Middle frontal gyrus (tissue), 1 donor: ENCODE measurements at regions not wholly inside any gene's neighbourhood (a gene's known extent, or its start where the extent isn't known, plus 50 kb on each side); places are given as distances from the start of the nearest gene placed in this dataset.
A peak's percentile ranks its signal among the peaks of the same experiment; 100 is the strongest.

Source experiments
- DNase-seq: peaks from one replicate; pipeline ENCODE4 v3.0.0-alpha.2; 2015; ENCODE audit warnings: low spot score; ENCODE audit errors: extremely low spot score

DNA sequence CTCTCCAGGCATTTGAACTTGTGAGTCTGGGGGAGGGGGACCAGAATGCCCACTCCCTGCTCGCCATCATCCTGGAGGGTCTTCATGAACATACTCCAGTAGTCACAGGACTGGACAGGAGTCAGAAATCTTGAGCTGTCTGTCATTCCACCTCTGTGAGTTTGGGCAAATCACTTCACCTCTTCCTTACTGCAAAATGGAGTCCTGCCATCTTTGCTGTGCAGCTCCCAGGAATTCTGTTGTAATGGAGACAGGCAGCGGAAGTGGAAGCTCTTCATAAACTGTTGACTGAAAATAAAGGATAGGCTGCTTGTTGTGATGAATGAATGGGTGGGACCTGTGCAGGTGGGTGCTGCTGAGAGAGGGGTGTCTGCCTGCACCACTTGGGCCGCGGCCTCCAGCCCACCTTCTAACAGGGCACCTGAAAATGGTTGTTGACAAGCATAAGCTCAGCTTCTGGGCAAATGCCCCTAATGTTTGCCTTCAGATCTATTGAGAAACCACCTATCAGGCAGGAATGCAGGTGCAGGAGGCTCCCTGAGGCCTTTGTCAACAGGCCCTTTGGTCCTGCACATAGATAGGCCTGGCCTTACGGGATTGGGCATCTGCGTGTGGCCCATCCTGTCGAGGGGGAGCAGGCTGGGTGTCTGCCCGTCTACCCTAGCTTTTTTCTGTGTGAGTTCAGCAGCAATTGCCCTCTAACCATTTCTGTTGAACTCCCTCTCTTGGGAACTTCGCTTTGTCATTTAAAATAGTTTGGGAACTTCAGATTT lies 321.0 kb downstream of the RPS6KC1 start:
- no peak for DNase-seq

DNA sequence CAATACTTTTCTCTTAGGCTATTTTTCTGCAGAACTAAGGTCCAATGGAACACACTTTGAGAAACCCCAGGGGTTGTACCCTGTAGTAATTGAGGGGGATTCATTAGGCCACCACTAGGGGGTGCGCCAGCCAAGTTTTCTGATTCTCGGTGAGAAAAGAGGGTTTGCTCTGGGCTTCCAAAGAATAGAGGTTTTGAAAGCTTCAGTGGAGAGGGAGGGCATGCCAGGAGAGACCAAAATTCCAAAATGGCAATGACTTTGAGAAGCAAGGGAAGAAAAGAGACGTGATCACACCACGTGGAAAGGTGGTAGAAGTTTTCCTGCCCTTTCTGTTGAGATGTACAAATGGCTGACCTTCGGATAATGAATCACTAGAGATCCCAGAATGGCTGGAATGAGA lies 323.3 kb downstream of the RPS6KC1 start:
- peak; percentile 56 for DNase-seq

DNA sequence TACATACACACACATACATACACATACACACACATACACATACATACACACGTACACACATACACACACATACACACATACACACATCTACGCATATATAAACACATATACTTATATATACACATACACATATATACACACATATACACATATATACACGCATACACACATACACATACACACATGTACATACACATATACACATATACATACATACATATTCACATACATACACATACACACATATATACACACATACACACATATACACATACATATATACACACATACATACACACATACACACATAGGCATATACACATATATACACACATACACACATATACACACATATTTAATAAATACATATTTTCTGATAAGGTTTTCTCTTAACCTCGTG lies 324.0 kb downstream of the RPS6KC1 start:
- DNase-seq = no peak

DNA sequence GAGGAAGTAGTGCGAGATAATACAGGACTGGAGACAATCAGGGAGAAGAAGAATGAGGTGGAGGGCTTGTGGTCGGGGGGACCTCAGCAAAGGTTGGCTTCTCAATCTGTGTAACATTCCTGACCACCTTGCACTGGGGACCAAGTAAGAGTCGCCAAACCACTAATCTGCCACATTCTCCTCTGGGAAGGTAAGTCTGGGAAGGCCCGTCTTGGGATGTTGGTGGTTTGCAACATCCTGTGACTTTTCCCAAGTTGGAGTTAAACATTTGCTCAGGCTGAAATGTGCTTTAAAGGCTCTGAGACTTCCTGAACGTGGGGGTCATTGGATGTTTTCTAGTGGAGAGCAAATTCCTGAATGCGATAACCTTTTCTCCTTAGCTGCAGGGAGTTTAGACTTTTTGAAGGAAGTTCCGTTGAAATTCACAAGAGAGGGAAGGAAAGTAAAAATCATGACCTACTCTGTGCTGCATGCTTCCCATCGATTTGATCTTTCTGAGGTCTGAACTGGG lies 325.9 kb downstream of the RPS6KC1 start:
- DNase-seq = no peak

DNA sequence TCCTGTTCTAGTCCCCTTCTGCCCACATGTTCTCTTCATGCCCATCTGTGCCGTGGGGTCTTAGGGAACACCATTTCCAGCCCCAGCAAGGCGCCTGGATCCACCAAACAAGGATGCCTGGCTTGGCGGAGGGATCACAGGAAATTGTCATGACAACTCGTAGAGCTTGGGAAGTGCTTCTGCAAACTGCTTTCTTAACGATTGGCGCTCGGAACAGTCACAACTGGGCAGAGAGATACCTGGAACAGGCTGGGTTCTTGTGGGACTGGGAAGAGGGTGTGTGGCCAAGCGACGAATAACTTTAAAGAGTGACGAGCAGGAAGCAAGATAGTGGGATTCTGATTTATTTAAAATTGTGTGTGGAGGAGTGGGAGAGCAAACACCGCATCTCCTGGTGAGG lies 329.8 kb downstream of the RPS6KC1 start:
- no peak for DNase-seq

DNA sequence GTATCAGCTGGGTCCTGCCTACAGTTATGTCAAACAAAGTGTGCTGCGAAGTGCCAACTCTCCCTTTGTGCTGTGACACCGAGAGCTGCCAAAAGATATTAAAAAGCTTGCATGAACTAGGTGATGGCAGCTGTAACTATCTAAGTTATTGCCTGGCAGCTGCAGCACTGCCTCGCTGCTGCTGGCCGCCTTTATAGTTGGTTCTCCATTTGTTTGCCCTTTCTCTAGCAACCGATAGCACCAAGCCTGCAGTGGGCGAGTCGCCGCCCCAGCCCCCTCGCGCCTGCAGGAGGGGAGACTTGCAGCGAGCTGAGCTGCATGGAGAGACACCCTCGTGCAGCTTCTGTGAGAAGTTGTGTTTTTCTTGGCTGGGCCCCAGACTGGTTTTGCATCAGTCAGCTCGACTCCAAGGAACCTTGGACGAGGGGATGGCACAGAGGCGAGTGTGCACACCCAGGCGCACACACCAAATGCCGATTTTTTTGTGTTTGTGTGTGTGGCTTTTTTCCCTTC lies 330.6 kb downstream of the RPS6KC1 start:
- DNase-seq = no peak

DNA sequence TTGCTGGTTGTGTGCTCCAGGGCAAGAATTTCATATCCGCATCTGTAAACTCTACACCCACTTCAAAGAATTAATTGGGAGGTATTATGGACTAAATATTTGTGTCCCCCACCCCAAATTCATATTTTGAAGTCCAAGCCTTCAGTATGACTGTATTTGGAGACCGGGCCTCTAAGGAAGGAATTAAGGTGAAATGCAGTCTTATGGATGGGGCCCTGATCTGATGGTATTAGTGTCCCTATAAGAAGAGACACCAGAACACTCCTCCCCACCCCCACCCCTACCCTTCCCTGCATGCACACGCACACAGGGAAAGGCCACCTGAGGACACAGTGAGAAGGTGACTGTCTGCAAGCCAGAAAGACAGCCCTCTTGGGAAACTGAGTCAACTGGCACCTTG lies 332.4 kb downstream of the RPS6KC1 start:
- no peak for DNase-seq

DNA sequence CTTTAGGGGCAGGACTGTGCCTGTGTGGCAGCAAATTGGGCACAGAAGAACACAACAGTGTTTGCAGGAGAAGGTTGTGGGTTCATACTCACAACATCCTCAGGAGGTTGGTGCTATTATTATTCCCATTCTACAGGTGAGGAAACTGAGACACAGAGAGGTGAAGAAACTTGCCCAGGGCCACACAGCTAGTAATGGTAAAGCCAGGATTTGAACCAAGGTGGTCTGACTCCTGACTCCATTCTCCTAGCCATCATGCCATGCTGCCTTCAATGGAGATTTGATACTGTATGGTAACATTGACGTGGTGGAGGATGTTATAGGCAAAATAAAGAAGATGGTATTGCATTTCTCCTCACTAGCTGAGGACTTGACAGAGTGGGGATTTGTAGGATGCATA lies 334.2 kb downstream of the RPS6KC1 start:
- DNase-seq = no peak

DNA sequence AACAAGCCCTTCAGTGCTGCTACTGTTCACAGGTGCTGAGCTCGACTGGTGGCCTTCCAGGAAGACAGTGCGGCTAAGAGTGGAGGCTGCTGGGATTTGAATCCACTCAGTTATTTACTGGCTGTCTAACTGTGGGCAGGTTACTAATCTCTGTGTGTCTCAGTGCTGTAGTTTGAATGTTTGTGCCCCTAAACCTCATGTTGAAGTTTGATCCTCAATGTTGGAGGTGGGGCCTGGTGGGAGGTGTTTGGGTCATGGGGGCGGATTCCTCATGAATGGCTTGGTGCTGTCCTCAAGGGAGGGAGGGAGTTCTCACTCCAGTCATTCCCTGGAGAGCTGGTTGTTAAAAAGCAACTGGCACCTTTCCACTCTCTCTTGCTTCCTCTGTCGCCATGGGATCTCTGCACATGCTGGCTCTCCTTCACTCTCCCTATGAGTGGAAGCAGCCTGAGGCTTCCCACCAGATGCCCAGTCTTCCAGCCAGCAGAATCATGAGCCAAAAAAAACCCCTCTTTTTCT lies 334.8 kb downstream of the RPS6KC1 start:
- no peak for DNase-seq

DNA sequence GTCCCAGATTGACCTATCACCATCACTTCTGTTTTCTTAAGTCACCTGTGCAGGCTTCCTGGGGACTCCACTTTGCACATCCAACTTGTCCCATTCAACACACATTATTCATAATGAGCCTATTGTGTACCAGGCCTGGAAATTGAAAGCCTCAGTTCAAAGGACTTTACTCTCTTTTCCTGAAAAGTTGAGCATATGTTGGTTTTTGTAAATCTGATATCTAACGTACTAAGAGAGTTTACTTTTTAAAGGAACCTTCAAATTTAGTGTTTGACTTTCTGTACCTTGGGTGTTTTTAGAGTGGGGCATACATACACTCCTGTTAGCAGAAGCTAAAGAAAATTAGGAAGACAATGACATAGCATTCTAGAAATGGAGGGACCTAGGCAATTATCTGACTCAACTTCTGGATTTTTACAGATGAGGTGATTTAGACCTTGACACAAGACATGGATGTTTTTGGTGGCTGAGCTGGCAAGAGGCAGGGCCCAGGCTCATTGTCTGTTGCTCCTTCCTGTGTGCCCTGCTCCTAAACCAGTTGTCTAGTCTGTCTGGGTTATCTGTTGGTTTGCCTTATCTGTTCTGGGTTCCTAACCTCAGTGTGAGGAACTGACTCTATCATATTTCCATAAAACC lies 336.5 kb downstream of the RPS6KC1 start:
- no peak for DNase-seq

DNA sequence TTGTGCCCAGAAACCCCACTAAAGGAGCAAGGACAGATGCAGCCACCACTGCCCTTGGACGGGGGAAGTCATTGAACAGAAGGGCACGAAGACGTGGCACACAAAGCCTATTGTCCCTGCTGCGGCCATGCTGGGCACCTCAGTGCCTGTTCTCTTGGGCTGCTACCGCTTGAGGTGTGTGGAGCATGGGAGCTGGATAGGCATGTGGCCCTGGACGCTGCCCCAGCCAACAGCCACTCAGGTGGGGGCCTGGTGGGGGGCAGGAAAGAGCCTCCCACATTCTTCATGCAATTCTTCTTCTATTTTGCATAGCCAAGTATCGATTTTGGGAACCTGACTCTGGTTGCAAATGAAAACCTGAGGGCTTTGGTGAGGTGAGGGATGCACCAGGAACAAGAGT lies 337.2 kb downstream of the RPS6KC1 start:
- DNase-seq = no peak

DNA sequence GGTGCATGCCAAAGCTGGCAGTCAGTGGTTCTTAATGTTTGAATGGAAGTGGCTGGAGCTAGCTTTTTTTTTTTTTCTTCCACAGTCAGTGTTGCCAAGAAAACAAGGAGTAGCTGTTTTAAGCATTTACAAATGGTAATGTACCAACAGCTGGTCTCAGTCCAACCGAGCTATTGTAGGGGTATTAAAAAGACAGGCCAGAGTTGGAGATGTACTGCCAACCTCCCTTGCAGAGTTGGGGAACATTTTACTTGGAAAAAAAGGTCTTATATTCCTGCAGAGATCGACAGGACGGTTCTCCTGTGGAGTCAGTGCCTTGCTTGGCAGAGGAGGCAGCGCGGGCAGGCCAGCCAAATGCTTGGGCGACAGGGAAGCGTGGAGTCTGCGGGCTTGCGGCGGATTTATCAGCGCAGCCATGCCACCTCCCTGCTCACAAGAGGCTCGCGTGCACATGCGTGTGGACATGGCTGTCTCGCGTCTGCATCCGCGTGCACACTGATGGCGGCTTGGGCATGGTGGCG lies 338.1 kb downstream of the RPS6KC1 start:
- DNase-seq = no peak

DNA sequence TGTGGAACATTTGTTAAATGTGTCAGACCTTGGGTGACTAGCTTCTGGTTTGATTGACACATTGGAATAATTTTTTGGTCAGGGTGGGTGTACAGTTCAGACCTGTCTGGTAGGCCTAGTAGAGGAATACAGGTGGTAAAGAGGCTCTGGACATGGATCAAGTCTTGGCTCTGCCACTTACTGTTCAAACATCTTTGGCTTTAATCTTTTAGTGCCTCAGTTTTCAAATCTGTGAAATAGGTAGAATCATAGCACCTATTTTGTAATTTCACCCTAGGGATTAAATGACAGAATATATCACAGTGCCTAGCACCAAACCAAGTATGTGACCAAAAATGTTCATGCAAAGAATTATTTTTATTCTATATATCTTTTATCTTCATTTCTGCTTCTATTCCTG lies 340.4 kb downstream of the RPS6KC1 start:
- DNase-seq = no peak

DNA sequence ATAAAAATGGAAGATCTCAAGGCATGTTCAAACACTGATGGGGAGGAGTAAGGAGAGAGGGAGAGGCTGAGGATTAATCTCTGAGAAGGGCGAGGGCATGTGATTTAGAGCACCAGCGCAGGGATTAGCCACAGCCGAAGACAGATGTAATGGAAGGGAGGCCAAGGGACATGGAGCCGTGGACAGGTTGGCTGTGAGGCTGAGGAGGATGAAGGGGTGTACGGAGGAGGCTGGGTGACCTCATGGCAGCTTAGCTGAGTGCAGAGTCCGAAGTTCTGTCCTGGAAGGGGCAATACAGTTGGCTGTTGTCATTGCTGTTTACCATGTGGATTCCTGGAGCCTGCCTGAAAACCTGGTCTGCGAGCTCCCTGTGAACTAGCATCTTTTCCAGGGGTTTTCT lies 342.8 kb downstream of the RPS6KC1 start:
- no peak for DNase-seq

DNA sequence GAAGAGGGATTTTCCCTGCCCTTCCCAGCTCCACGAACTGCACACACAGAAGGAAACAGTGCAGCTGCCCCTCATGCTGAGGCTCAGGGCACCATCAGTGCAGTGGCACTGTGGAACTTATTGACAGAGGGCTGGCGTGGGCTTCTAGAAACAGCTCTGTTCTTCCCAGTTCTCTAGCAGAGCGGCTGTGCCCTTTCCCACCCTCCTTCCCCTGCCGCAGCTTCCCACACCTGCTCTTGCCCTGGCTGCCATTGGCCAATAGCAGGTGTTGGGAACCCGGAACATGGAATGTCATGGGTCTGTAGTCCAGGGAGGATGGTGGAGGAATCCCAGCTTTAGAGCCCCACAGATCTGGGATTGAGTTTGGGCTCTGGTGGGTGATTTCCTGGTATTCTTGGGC lies 343.8 kb downstream of the RPS6KC1 start:
- DNase-seq = no peak

DNA sequence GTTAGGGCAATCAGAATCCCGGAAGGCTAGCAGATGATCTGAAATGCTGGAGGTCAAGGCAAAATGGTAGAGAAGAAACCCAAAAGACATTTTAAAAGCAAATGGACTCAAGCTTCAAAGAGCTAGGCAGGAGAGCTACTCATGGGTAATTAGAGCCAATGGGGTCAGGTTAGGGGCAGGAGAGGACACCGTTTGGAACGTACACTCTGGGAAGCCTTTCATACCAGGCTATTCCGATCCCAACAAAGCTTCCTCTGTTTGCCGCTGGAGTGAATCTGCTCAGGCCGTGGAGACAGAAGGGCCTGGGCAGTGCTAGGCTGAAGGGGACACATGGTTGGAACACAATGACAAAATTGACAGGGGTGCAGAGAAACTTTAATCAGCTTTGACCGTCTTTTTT lies 346.6 kb downstream of the RPS6KC1 start:
- DNase-seq = no peak

DNA sequence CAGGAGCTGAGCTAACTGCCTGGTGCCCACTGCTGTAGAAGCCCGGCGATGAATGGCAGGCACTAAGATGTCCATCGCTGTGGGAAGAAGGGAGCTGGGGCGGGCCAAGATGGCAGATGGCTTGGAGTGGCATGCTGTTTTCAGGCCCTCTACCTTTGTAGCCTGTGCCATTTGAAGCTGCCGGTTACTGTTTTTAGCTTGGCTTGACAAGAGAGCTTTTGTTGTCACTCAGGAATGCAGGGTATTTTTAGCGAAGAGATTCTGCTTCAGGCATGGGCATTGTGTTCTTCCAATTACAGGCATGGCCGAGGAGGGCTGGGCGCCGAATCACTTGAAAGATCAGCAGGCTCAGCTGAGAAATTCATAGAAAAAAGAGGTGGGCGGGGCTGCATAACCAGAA lies 348.7 kb downstream of the RPS6KC1 start:
- DNase-seq = no peak

DNA sequence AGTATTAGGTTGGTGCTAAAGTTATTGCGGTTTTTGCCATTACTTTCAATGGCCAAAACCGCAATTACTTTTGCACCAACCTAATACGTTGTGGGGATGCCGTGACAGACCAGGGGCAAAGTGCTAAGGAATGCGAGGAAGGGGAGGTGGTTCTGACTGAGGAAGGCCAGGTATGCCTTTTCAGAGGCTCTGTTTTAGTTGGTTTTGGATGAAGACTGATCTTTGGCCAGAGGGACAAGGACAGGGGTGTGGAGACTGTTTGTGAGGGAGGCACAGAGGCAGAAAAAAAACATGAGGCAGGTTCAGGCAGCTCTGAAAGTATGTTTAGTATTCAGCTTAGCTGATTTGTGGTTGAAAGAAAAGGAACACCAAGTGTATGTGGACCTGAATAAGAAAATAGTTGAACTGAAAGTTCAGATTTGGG lies 358.2 kb downstream of the RPS6KC1 start:
- DNase-seq = no peak

DNA sequence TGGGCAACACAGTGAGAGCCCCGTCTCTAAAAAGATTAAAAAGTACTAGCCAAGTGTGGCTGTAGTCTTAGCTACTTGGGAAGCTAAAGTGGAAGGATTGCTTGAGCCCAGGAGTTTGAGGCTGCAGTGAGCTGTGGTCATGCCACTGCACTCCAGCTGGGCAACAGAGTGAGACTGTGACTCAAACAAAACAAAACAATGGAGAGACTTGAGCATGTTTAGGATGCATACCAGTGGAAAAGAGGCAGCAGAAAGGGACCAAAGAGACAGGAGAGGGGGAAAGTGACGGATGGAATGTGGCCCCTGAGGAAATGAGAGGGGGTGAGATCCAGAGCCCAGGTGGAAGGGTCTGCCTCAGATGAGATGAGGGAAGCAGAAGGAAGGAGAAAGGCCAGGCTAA lies 358.9 kb downstream of the RPS6KC1 start:
- no peak for DNase-seq

DNA sequence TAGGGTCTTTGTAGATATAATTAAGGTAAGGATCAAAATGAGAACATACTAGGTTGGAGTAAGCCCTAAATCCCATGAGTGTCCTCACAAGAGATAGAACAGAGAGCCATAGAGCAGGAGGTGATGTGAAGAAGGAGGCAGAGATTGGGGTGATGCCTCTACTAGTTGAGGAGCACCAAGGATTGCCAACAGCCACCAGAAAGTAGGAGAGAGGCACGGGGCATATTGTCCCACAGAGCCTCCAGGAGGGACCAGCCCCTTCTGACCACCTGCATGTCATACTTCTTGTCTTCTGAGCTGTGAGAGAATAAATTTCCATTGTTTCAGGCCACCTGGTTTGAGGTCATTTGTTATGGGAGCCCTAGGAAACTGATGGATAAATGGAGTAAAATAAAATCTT lies 363.3 kb downstream of the RPS6KC1 start:
- no peak for DNase-seq

DNA sequence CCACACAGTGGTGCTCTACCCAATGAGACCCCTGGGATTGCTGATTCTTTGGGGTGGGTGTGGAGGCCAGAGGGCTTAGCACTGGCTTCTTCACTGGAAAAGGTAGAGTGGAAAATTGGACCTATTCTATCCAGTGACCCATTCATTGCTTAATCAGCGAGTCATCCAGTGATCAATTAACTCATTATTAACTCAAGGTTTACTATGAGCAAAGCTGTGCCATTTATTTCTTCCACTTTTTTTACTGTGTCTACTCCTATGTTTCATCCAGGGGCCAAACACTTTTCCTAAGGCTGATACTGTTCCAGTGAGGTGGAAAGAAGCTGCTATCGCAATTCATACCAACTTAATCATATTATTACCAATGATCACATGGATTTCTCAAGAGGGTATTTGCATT lies 363.9 kb downstream of the RPS6KC1 start:
- DNase-seq = no peak

DNA sequence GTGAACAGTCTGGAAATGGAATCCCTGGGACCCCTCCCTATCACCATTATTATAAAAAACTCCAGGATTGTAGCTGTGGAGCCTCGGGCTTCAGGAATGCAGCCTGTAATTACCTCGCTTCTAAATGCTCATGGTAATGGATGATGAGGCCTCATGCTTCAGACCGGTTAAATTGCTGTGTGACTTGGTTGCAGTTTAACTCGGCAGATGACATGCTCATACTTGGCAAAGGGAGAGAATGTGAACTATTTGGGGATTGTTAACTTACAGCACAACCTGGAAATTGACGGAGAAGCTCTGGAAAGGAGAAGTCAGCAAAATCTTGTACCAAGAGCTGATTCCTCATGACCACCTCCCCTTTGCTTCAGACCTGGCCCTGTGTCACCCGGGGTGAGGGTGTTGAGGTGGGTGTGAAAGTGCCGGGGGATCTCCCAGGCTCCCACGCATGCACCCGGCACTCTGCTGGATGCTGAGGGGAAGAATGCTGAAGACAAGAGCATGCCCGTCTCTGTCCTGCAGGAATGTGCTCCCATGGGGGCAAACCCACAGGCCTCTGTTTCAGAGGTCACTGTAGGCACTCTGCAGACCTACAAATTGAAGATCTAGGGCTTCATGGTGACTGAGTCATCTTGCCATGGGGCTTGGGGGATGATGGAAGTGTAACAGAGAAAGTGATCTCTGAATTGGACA lies 364.8 kb downstream of the RPS6KC1 start:
- DNase-seq = no peak
